Astrocyte (in vitro differentiated cells and primary cell): ENCODE measurements at regions not wholly inside any gene's neighbourhood (a gene's known extent, or its start where the extent isn't known, plus 50 kb on each side); places are given as distances from the start of the nearest gene placed in this dataset.

ENCODE experiments used
- DNase-seq: peaks from one replicate; pipeline ENCODE4 v3.0.0-alpha.2; 2010; ENCODE audit warnings: low read depth
- FAIRE-seq: peaks from 2 replicates; lab custom pipeline; 2011; peaks lifted over from hg19 to GRCh38; lab: Jason Lieb, UNC
- H2AFZ ChIP-seq: 2 replicates; pipeline ENCODE4 v1.6.0; 2012; ENCODE audit warnings: low read depth, low read length, inconsistent platforms
- H3K27ac ChIP-seq: 2 replicates; pipeline ENCODE4 v1.5.1; 2011; ENCODE audit warnings: low read depth, low read length, inconsistent platforms
- H3K27me3 ChIP-seq: 2 replicates; pipeline ENCODE4 v1.6.0; 2011; ENCODE audit warnings: low read length, inconsistent platforms; ENCODE audit not compliant: insufficient read depth
- H3K36me3 ChIP-seq: 2 replicates; pipeline ENCODE4 v1.5.1; 2011; ENCODE audit warnings: low read length, inconsistent platforms; ENCODE audit not compliant: insufficient read depth
- H3K4me1 ChIP-seq: 2 replicates; pipeline ENCODE4 v1.5.1; 2011; ENCODE audit warnings: low read length, inconsistent platforms; ENCODE audit not compliant: insufficient read depth
- H3K4me2 ChIP-seq: 2 replicates; pipeline ENCODE4 v1.6.0; 2012; ENCODE audit warnings: low read length, inconsistent platforms
- H3K4me3 ChIP-seq: 2 replicates; pipeline ENCODE4 v1.5.1; 2011; ENCODE audit warnings: low read depth, mild to moderate bottlenecking, low read length, inconsistent platforms; ENCODE audit not compliant: insufficient read depth
- H3K79me2 ChIP-seq: 2 replicates; pipeline ENCODE4 v1.6.0; 2012; ENCODE audit warnings: mild to moderate bottlenecking, low read length, inconsistent platforms; ENCODE audit not compliant: insufficient read depth
- H3K9ac ChIP-seq: 2 replicates; pipeline ENCODE4 v1.6.0; 2012; ENCODE audit warnings: mild to moderate bottlenecking, low read length, inconsistent platforms
- H3K9me3 ChIP-seq: 2 replicates; pipeline ENCODE4 v1.5.1; 2012; ENCODE audit warnings: low read depth, mild to moderate bottlenecking, low read length, inconsistent platforms; ENCODE audit not compliant: insufficient read depth
- H4K20me1 ChIP-seq: 2 replicates; pipeline ENCODE4 v1.6.0; 2012; ENCODE audit warnings: low read length, inconsistent platforms; ENCODE audit not compliant: insufficient read depth
- H3K27ac Mint-ChIP-seq: one replicate; pipeline ENCODE4 v1.8.0; 2021; ENCODE audit warnings: mild to moderate bottlenecking, mixed read lengths; ENCODE audit not compliant: unreplicated experiment
- H3K27me3 Mint-ChIP-seq: one replicate; pipeline ENCODE4 v1.8.0; 2021; ENCODE audit warnings: low read depth, mixed read lengths; ENCODE audit not compliant: unreplicated experiment
- H3K36me3 Mint-ChIP-seq: one replicate; pipeline ENCODE4 v1.8.0; 2021; ENCODE audit warnings: low read depth, mixed read lengths; ENCODE audit not compliant: unreplicated experiment
- H3K4me1 Mint-ChIP-seq: one replicate; pipeline ENCODE4 v1.8.0; 2021; ENCODE audit warnings: low read depth, mixed read lengths; ENCODE audit not compliant: unreplicated experiment
- H3K4me3 Mint-ChIP-seq: one replicate; pipeline ENCODE4 v1.8.0; 2021; ENCODE audit warnings: mild to moderate bottlenecking, moderate library complexity, mixed read lengths; ENCODE audit not compliant: unreplicated experiment
- H3K9me3 Mint-ChIP-seq: one replicate; pipeline ENCODE4 v1.8.0; 2021; ENCODE audit warnings: mild to moderate bottlenecking, mixed read lengths; ENCODE audit not compliant: unreplicated experiment
- EZH2 ChIP-seq: IDR thresholded peaks from 2 replicates; pipeline ENCODE4 v1.6.1; 2012; ENCODE audit warnings: mild to moderate bottlenecking, low read length, inconsistent platforms; ENCODE audit not compliant: insufficient read depth
- TF ChIP-seq, protein P1 (sequence below): IDR thresholded peaks from 2 replicates; pipeline ENCODE4 v1.5.1; 2011; ENCODE audit warnings: low read depth, mild to moderate bottlenecking, inconsistent platforms, low read length, moderate library complexity; ENCODE audit not compliant: insufficient read depth

DNA sequence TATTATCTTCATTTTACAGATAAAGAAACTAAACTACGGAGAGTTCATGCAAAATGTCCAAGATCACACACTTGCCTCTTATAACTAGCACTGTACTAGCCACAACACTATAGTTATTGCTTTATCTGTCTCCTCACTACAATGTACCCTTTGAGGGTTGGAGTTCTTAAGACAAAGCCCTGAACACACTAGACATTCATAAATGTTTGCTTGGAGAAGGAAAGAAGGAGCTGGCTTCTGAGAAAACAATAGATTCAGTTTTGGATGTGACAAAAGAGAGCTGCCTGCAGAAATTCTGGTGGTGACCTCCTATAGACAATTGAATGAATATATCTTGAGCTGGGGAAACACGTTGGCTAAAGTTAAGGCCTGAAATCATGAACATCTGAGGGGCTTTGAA lies 169.9 kb upstream of the ARHGEF26 start:
- Histone ChIP-seq H3K79me2 (no peaks in the 10 kb centered on the region), H3K4me3 (no peak overlapping the region), H3K4me2 (no peak overlapping the region), H3K9me3 (no peaks in the 10 kb centered on the region), H3K4me1 (no peaks in the 10 kb centered on the region), H2AFZ (no peak overlapping the region), H3K27ac (no peak overlapping the region), H4K20me1 (no peaks in the 10 kb centered on the region), H3K9ac (no peak overlapping the region), H3K36me3 (no peaks in the 10 kb centered on the region), H3K27me3 (no peaks in the 10 kb centered on the region)
- Mint-ChIP-seq H3K9me3 (no peaks in the 10 kb centered on the region), H3K27me3 (no peaks in the 10 kb centered on the region), H3K27ac (no peak overlapping the region), H3K4me1 (peaks cover 9% of the 10 kb centered on the region), H3K36me3 (no peaks in the 10 kb centered on the region), H3K4me3 (no peak overlapping the region)
- TF ChIP-seq, protein P1, sequence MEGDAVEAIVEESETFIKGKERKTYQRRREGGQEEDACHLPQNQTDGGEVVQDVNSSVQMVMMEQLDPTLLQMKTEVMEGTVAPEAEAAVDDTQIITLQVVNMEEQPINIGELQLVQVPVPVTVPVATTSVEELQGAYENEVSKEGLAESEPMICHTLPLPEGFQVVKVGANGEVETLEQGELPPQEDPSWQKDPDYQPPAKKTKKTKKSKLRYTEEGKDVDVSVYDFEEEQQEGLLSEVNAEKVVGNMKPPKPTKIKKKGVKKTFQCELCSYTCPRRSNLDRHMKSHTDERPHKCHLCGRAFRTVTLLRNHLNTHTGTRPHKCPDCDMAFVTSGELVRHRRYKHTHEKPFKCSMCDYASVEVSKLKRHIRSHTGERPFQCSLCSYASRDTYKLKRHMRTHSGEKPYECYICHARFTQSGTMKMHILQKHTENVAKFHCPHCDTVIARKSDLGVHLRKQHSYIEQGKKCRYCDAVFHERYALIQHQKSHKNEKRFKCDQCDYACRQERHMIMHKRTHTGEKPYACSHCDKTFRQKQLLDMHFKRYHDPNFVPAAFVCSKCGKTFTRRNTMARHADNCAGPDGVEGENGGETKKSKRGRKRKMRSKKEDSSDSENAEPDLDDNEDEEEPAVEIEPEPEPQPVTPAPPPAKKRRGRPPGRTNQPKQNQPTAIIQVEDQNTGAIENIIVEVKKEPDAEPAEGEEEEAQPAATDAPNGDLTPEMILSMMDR = no peak
- TF ChIP-seq EZH2 = no peak
- FAIRE-seq (no peak), DNase-seq (no peak)

DNA sequence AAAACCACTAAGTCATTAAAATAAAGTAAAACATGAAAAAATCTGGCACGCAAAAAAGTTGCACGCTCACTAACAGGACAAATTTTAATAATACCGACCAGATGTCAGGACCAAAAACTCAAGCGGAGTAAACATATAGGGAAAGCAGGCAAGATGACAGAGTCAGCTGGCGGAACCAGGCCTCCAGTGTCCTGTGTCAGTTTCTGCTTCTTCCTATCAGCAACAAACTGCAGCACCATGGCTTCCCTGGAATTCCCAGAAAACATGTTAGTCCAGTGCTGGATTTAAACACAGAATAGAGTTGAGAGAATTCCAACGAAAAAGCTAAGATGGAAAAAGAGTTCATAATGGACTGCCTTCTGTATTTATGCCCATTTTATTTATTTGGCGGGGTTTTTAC lies 169.1 kb upstream of the ARHGEF26 start:
- peaks cover 9% of the 10 kb centered on the region for H3K4me1 Mint-ChIP-seq
- H3K4me2 ChIP-seq = no peak overlapping the region
- no peak overlapping the region for H3K27ac ChIP-seq
- no peaks in the 10 kb centered on the region for H3K4me1 ChIP-seq
- DNase-seq (no peak), FAIRE-seq (no peak)
- no peaks in the 10 kb centered on the region for H3K27me3 Mint-ChIP-seq
- no peak overlapping the region for H2AFZ ChIP-seq
- H4K20me1 ChIP-seq = no peaks in the 10 kb centered on the region
- no peaks in the 10 kb centered on the region for H3K27me3 ChIP-seq
- no peaks in the 10 kb centered on the region for H3K36me3 Mint-ChIP-seq
- no peak overlapping the region for H3K4me3 ChIP-seq
- H3K79me2 ChIP-seq = no peaks in the 10 kb centered on the region
- H3K4me3 Mint-ChIP-seq = no peak overlapping the region
- H3K27ac Mint-ChIP-seq = no peak overlapping the region
- H3K36me3 ChIP-seq = no peaks in the 10 kb centered on the region
- H3K9me3 ChIP-seq = no peaks in the 10 kb centered on the region
- no peaks in the 10 kb centered on the region for H3K9me3 Mint-ChIP-seq
- no peak for TF ChIP-seq EZH2
- TF ChIP-seq, protein P1 = no peak
- no peak overlapping the region for H3K9ac ChIP-seq

DNA sequence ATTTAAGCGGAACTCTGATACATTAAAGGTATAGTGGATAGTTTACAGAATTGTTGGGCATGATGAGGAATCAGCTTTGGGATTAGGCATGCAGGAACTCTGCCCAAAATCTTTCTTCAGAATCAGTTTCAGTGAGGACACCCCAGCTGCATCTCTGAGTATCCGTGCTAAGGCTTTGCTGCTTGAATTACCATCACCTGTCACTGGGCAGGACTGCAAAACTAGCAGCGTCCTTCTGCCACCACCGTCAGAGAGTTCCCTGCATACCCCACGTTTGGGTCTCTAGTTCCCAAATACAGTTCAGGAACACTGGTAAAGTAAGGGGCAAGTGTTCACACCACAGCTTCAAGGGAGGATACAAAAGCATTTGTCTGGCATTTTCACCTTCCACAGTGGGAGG lies 164.6 kb upstream of the ARHGEF26 start:
- no peaks in the 10 kb centered on the region for H3K9me3 ChIP-seq
- FAIRE-seq (no peak), DNase-seq (no peak)
- H3K4me1 ChIP-seq = no peaks in the 10 kb centered on the region
- H3K79me2 ChIP-seq = no peaks in the 10 kb centered on the region
- Mint-ChIP-seq H3K27ac (no peak overlapping the region), H3K27me3 (no peaks in the 10 kb centered on the region), H3K9me3 (no peaks in the 10 kb centered on the region), H3K4me1 (peaks cover 9% of the 10 kb centered on the region), H3K4me3 (no peak overlapping the region), H3K36me3 (no peaks in the 10 kb centered on the region)
- H3K9ac ChIP-seq = no peak overlapping the region
- H3K27ac ChIP-seq = no peak overlapping the region
- TF ChIP-seq, protein P1 = no peak
- TF ChIP-seq EZH2 = no peak
- no peaks in the 10 kb centered on the region for H4K20me1 ChIP-seq
- no peak overlapping the region for H2AFZ ChIP-seq
- H3K27me3 ChIP-seq = no peaks in the 10 kb centered on the region
- no peak overlapping the region for H3K4me3 ChIP-seq
- no peaks in the 10 kb centered on the region for H3K36me3 ChIP-seq
- H3K4me2 ChIP-seq = no peak overlapping the region
